Endothelial cell of umbilical vein (primary cell): ENCODE measurements at regions not wholly inside any gene's neighbourhood (a gene's known extent, or its start where the extent isn't known, plus 50 kb on each side); places are given as distances from the start of the nearest gene placed in this dataset.

Experiments
- EZH2 ChIP-seq: IDR thresholded peaks from 2 replicates; pipeline ENCODE4 v1.6.1; 2012; ENCODE audit warnings: borderline replicate concordance, low read depth, mild to moderate bottlenecking, moderate library complexity, low read length, inconsistent platforms; ENCODE audit not compliant: severe bottlenecking
- JUN ChIP-seq: IDR thresholded peaks from 2 replicates; pipeline ENCODE4 v1.6.1; 2011; ENCODE audit warnings: borderline replicate concordance, low read depth; ENCODE audit not compliant: insufficient read length, insufficient read depth
- POLR2A ChIP-seq: IDR thresholded peaks from 2 replicates; pipeline ENCODE4 v1.6.1; 2012; ENCODE audit warnings: low read depth, mild to moderate bottlenecking, control low read depth, low read length
- POLR2AphosphoS5 ChIP-seq: IDR thresholded peaks from 2 replicates; pipeline ENCODE4 v1.6.1; 2012; ENCODE audit warnings: low read depth, mild to moderate bottlenecking, control low read depth, low read length, moderate library complexity; ENCODE audit not compliant: insufficient read depth
- TF ChIP-seq, protein P1 (sequence below), 2 donors: IDR thresholded peaks; 1 replicate in 1 of 2; 2 replicates in 1 of 2; pipeline ENCODE4 v1.5.1; 2011; ENCODE audit warnings: low read length in 2 of 2, mild to moderate bottlenecking in 2 of 2, moderate library complexity in 2 of 2, control low read depth in 1 of 2, inconsistent platforms in 1 of 2, low read depth in 1 of 2; ENCODE audit not compliant: insufficient read depth in 1 of 2; ENCODE audit errors: extremely low read depth in 1 of 2
- TF ChIP-seq, protein P2 (sequence below): IDR thresholded peaks from 2 replicates; pipeline ENCODE4 v1.6.1; 2011; ENCODE audit not compliant: insufficient read depth, insufficient read length

DNA sequence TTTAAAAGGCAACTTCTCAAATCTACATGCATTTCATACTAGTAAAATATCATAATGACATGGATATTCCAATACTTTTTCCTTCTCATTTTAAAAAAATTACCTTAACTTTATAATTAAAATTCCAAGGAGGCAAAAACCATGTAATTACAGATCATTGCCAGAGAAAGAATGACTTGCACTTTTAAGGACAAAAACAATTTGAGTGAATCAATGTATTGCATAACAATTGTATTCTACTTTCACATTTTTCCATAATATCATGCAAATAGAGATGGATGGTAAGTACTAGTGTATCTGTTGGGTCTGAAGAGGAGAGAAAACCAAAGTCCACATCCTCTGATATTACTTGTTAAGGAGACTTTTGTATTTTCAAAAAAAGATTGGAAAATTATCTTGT, 89.5 kb upstream of the NCK2 start:
- TF ChIP-seq, protein P1, sequence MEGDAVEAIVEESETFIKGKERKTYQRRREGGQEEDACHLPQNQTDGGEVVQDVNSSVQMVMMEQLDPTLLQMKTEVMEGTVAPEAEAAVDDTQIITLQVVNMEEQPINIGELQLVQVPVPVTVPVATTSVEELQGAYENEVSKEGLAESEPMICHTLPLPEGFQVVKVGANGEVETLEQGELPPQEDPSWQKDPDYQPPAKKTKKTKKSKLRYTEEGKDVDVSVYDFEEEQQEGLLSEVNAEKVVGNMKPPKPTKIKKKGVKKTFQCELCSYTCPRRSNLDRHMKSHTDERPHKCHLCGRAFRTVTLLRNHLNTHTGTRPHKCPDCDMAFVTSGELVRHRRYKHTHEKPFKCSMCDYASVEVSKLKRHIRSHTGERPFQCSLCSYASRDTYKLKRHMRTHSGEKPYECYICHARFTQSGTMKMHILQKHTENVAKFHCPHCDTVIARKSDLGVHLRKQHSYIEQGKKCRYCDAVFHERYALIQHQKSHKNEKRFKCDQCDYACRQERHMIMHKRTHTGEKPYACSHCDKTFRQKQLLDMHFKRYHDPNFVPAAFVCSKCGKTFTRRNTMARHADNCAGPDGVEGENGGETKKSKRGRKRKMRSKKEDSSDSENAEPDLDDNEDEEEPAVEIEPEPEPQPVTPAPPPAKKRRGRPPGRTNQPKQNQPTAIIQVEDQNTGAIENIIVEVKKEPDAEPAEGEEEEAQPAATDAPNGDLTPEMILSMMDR (IDR thresholded peaks at IDR 0.05; ENCODE audit: extremely low read depth in 1 of 2, insufficient read depth in 1 of 2, low read depth in 1 of 2, low read length in 2 of 2) = no peak
- TF ChIP-seq POLR2AphosphoS5 = no peak
- no peak for TF ChIP-seq POLR2A
- TF ChIP-seq, protein P2, sequence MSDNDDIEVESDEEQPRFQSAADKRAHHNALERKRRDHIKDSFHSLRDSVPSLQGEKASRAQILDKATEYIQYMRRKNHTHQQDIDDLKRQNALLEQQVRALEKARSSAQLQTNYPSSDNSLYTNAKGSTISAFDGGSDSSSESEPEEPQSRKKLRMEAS = no peak
- TF ChIP-seq EZH2 = no peak
- TF ChIP-seq JUN = no peak
